Tibial artery (tissue), 4 donors: ENCODE measurements at regions not wholly inside any gene's neighbourhood (a gene's known extent, or its start where the extent isn't known, plus 50 kb on each side); places are given as distances from the start of the nearest gene placed in this dataset.

ENCODE experiments used
- DNase-seq, 2 donors: peaks; one replicate each; pipeline ENCODE4 v3.0.0-alpha.2; 2019
- H3K27ac ChIP-seq, 2 donors: fragments of 200-600 bp; sonication (generic) in 1 of 2; 1 replicate in 1 of 2; 2 replicates in 1 of 2; pipeline ENCODE4 v1.5.1; 2018 to 2019; ENCODE audit warnings: mild to moderate bottlenecking in 1 of 2
- H3K27me3 ChIP-seq, 2 donors: fragments of 200-600 bp; sonication (generic) in 1 of 2; one replicate each; pipeline versions ENCODE4 v1.5.1 to v1.6.0; 2016 to 2019
- H3K36me3 ChIP-seq, 3 donors: fragments of 200-600 bp; sonication (generic) in 2 of 3; one replicate each; pipeline ENCODE4 v1.5.1; 2016 to 2019; ENCODE audit warnings: mild to moderate bottlenecking in 2 of 3
- H3K4me1 ChIP-seq, 4 donors: fragments of 200-600 bp; sonication (generic) in 2 of 4; 1 replicate in 3 of 4; 2 replicates in 1 of 4; pipeline ENCODE4 v1.5.1; 2016 to 2019
- H3K4me3 ChIP-seq, 2 donors: fragments of 200-600 bp; sonication (generic) in 1 of 2; 1 replicate in 1 of 2; 2 replicates in 1 of 2; pipeline ENCODE4 v1.5.1; 2018 to 2019; ENCODE audit warnings: mild to moderate bottlenecking in 2 of 2
- H3K9me3 ChIP-seq, 3 donors: fragments of 200-600 bp; sonication (generic) in 1 of 3; one replicate each; pipeline ENCODE4 v1.5.1; 2016 to 2019
- intact Hi-C: fragments of 100-400 bp; cut with DNase I; formaldehyde crosslinking; loops from one replicate; pipeline ENCODE4 v1.15.0; 2023; ENCODE audit warnings: low total_unique reads
- TF ChIP-seq, protein P1 (sequence below), 2 experiments: fragments of 200-600 bp in 1 of 2; fragments of 450-650 bp in 1 of 2; IDR thresholded peaks; one replicate each; pipeline ENCODE4 v1.5.1; 2017 to 2019; ENCODE audit warnings: antibody characterized with exemption in 2 of 2, mild to moderate bottlenecking in 1 of 2, moderate library complexity in 1 of 2

DNA sequence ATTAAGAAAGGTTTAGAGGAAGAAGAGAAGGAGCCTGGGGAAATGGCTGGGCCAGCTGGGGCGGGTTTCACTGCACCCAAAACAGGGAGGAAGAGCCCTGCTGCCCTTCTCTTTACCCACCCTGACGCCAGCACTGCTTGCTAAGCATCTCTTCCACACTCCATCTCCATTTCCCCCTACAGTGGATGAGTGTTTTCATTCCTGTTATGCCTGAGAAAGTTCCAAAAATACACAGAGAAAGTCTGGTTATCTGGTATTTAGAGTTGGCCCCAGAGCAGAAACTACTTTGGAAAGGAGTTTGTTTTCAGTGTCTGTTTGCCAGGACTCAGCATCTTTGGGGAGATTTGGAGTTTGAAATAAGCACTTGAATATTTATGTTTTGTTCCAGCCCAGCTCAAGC, 451.0 kb downstream of the SLC4A3 start:
- DNase-seq = no peak
- Histone ChIP-seq H3K36me3 (no peaks in the 10 kb centered on the region), H3K4me3 (no peak overlapping the region), H3K27ac (peak overlapping the region; percentile 69 to 72), H3K4me1 (peaks cover 0 to 36% (median 30%) of the 10 kb centered on the region in 4 donors), H3K27me3 (no peaks in the 10 kb centered on the region), H3K9me3 (no peaks in the 10 kb centered on the region)
- TF ChIP-seq, protein P1, sequence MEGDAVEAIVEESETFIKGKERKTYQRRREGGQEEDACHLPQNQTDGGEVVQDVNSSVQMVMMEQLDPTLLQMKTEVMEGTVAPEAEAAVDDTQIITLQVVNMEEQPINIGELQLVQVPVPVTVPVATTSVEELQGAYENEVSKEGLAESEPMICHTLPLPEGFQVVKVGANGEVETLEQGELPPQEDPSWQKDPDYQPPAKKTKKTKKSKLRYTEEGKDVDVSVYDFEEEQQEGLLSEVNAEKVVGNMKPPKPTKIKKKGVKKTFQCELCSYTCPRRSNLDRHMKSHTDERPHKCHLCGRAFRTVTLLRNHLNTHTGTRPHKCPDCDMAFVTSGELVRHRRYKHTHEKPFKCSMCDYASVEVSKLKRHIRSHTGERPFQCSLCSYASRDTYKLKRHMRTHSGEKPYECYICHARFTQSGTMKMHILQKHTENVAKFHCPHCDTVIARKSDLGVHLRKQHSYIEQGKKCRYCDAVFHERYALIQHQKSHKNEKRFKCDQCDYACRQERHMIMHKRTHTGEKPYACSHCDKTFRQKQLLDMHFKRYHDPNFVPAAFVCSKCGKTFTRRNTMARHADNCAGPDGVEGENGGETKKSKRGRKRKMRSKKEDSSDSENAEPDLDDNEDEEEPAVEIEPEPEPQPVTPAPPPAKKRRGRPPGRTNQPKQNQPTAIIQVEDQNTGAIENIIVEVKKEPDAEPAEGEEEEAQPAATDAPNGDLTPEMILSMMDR (IDR thresholded peaks at IDR 0.05) = no peak
- intact Hi-C loops = no loop called here

DNA sequence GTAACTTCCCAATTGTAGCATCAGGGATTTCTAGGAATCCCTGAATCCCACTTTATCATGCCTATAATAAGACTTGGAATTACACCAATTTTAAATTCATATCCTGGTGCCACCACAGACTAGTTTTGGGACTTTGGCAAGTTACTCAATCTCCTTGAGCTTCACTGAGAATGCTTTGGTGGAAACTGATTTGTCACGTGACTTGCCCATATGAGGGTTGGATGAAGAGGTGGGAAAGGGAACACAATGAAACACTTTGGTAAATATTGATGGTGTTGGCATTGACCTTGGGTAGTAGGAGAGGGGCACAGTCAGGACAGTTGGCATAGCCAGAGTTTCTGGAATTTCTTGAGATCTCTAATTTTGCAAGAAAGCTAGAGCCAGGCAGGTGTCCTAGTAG, 452.2 kb downstream of the SLC4A3 start:
- Histone ChIP-seq H3K27ac (no peak overlapping the region), H3K27me3 (no peaks in the 10 kb centered on the region), H3K4me1 (peaks cover 0 to 34% (median 29%) of the 10 kb centered on the region in 4 donors), H3K36me3 (no peaks in the 10 kb centered on the region), H3K9me3 (no peaks in the 10 kb centered on the region), H3K4me3 (no peak overlapping the region)
- no peak for DNase-seq
- TF ChIP-seq, protein P1 (IDR thresholded peaks at IDR 0.05) = no peak
- intact Hi-C loops = no loop called here

DNA sequence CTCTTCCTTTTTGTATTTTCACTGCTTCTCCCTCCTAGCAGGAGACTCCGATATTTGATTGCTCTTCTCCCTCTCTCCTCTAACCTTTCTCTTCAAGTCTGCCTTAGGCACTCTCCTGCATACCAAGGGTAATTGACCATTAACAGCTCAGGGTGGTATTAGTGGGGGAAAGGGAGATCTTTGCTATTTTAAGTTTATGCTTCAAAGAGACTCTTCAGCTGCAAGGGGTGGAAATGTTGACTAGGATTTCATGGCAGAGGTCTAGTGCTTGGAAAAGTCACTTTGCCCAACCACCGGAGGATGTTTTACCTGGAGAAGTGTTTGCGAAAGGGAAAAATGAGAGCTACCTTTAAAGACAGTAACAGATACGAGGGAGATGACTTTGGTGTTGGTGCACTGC, 453.7 kb downstream of the SLC4A3 start:
- H3K27ac ChIP-seq = no peak overlapping the region
- TF ChIP-seq, protein P1 (IDR thresholded peaks at IDR 0.05) = no peak
- DNase-seq = no peak
- H3K27me3 ChIP-seq = no peaks in the 10 kb centered on the region
- peaks cover 0 to 34% (median 29%) of the 10 kb centered on the region in 4 donors for H3K4me1 ChIP-seq
- no peak overlapping the region for H3K4me3 ChIP-seq
- intact Hi-C loops = no loop called here
- no peaks in the 10 kb centered on the region for H3K36me3 ChIP-seq
- H3K9me3 ChIP-seq = no peaks in the 10 kb centered on the region

DNA sequence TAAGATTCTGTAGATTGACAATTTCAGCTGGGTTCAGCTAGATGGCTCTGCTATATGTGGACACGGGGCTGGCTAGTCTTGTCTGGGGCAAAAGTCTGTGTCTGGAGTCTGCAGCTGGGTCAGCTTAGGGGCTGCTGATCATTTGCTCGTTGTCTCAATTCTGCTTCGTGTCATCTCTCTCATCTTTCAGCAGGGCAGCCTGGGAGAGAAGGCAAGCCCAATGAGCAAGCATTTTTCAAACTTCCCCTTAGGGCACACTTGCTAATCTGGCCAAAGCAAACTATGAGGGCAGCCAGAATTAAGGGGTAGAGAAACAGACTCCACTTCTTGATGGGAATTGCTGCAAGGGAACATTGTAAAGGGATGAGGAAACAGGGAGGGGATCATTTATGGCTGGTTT, 462.6 kb downstream of the SLC4A3 start:
- intact Hi-C loops = no loop called here
- Histone ChIP-seq H3K4me1 (peaks cover 0 to 10% (median 5%) of the 10 kb centered on the region in 4 donors), H3K4me3 (peak overlapping the region in 1 of 2 donors; percentile 20), H3K9me3 (no peaks in the 10 kb centered on the region), H3K27me3 (no peaks in the 10 kb centered on the region), H3K27ac (no peak overlapping the region), H3K36me3 (no peaks in the 10 kb centered on the region)
- TF ChIP-seq, protein P1 (IDR thresholded peaks at IDR 0.05) = no peak
- DNase-seq = no peak

DNA sequence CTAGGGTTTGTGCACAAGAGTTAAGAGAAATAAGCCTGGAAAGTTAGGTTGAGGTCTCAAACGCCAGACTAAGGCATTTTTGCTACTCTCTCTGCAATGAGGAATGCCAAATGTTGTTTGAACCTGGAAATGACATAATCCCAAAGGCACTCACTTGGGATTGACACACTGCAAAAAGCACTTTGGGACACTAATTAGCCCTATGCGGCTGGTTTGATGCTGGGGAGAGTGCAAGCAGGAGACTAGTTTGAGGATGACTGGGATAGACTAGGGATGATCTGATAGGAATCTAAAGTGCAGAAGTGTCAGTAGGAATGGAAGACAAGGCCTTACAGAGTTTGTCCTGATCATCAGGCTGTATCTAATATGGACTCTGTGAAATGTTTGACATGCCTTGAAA, 469.0 kb downstream of the SLC4A3 start:
- no peak overlapping the region for H3K27ac ChIP-seq
- TF ChIP-seq, protein P1 (IDR thresholded peaks at IDR 0.05) = no peak
- H3K9me3 ChIP-seq = no peaks in the 10 kb centered on the region
- no peak for DNase-seq
- H3K27me3 ChIP-seq = no peaks in the 10 kb centered on the region
- H3K36me3 ChIP-seq = no peaks in the 10 kb centered on the region
- no peak overlapping the region for H3K4me3 ChIP-seq
- no peaks in the 10 kb centered on the region for H3K4me1 ChIP-seq
- intact Hi-C loops = no loop called here

DNA sequence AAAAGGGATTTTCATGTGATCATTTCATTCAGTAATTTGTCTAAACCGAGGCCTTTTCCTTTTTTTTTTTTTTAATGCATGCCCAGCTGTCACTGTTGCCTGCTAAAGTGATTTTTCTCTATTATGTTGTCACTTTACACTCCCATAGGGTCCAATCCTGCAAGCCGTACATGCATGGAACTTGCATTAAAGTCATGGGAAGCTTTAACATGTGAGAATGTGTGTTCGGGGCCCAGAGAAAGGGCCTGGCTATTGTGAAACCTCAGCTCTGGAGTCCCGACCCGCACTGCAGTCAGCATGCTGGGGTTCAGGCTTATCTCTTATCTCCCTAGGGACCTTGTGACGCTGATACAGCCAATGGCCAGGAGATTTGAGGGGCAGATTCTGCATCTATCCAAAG, 474.6 kb downstream of the SLC4A3 start:
- DNase-seq = no peak
- intact Hi-C loops = no loop called here
- Histone ChIP-seq H3K27ac (no peak overlapping the region), H3K4me3 (no peak overlapping the region), H3K27me3 (no peaks in the 10 kb centered on the region), H3K4me1 (peaks cover 0 to 7% (median 0%) of the 10 kb centered on the region in 4 donors), H3K36me3 (no peaks in the 10 kb centered on the region), H3K9me3 (no peaks in the 10 kb centered on the region)
- TF ChIP-seq, protein P1 (IDR thresholded peaks at IDR 0.05) = no peak
